MM.1S (cell line): ENCODE measurements at regions not wholly inside any gene's neighbourhood (a gene's known extent, or its start where the extent isn't known, plus 50 kb on each side); places are given as distances from the start of the nearest gene placed in this dataset.

ENCODE experiments used
- DNase-seq: peaks from one replicate; pipeline ENCODE4 v3.0.0-alpha.2; 2015
- H2AFZ ChIP-seq: fragments of 300-600 bp; sonication (generic); 2 replicates; pipeline ENCODE4 v1.6.0; 2016; ENCODE audit warnings: antibody characterized with exemption, low read length
- H3F3A ChIP-seq: fragments of 300-600 bp; sonication (generic); 2 replicates; pipeline ENCODE4 v1.6.1; 2016; ENCODE audit warnings: mild to moderate bottlenecking, antibody characterized with exemption, low read length, moderate library complexity, mixed read lengths; ENCODE audit not compliant: insufficient read depth
- H3K27ac ChIP-seq: fragments of 300-600 bp; sonication (generic); 2 replicates; pipeline ENCODE4 v1.5.1; 2016; ENCODE audit warnings: mild to moderate bottlenecking, low read length
- H3K27me3 ChIP-seq: fragments of 300-600 bp; sonication (generic); replicated peaks from 2 replicates; pipeline ENCODE4 v1.6.0; 2016; ENCODE audit warnings: low read length; ENCODE audit not compliant: insufficient read depth
- H3K36me3 ChIP-seq: fragments of 300-600 bp; sonication (generic); replicated peaks from 2 replicates; pipeline ENCODE4 v1.6.1; 2016; ENCODE audit warnings: mild to moderate bottlenecking, low read length, mixed read lengths; ENCODE audit not compliant: insufficient read depth
- H3K4me1 ChIP-seq: fragments of 300-600 bp; sonication (generic); 2 replicates; pipeline ENCODE4 v1.6.1; 2016; ENCODE audit warnings: low read length, mixed read lengths
- H3K4me2 ChIP-seq: fragments of 300-600 bp; sonication (generic); 2 replicates; pipeline ENCODE4 v1.6.0; 2016; ENCODE audit warnings: low read depth, low read length
- H3K4me3 ChIP-seq: fragments of 300-600 bp; sonication (generic); 2 replicates; pipeline ENCODE4 v1.5.1; 2016; ENCODE audit warnings: low read length, mixed read lengths
- H3K79me2 ChIP-seq: fragments of 300-600 bp; sonication (generic); 2 replicates; pipeline ENCODE4 v1.6.1; 2016; ENCODE audit warnings: mixed run types, low read length, mixed read lengths
- H3K9ac ChIP-seq: fragments of 300-600 bp; sonication (generic); 2 replicates; pipeline ENCODE4 v1.6.1; 2016; ENCODE audit warnings: low read length, mixed read lengths
- H3K9me2 ChIP-seq: fragments of 300-600 bp; sonication (generic); replicated peaks from 2 replicates; pipeline ENCODE4 v1.6.1; 2016; ENCODE audit warnings: mild to moderate bottlenecking, low read length, mixed read lengths; ENCODE audit not compliant: insufficient read depth
- H3K9me3 ChIP-seq: fragments of 300-600 bp; sonication (generic); replicated peaks from 2 replicates; pipeline ENCODE4 v1.6.1; 2016; ENCODE audit warnings: mild to moderate bottlenecking, low read length, mixed read lengths; ENCODE audit not compliant: insufficient read depth
- H4K20me1 ChIP-seq: fragments of 300-600 bp; sonication (generic); 2 replicates; pipeline ENCODE4 v1.6.1; 2016; ENCODE audit warnings: mild to moderate bottlenecking, low read length, moderate library complexity, mixed read lengths; ENCODE audit not compliant: insufficient read depth
- CTCF ChIP-seq: fragments of 300-600 bp; sonication (generic); IDR thresholded peaks from 2 replicates; pipeline ENCODE4 v1.5.1; 2016; ENCODE audit warnings: antibody characterized with exemption, low read length, mixed read lengths
- EZH2 ChIP-seq: fragments of 300-600 bp; sonication (generic); optimal IDR thresholded peaks from 2 replicates; pipeline ENCODE3; 2017; ENCODE audit warnings: low read depth, mild to moderate bottlenecking, antibody characterized with exemption, low read length, mixed read lengths
- EZH2phosphoT487 ChIP-seq: fragments of 300-600 bp; sonication (generic); IDR thresholded peaks from 2 replicates; pipeline ENCODE4 v1.6.1; 2018; ENCODE audit warnings: antibody characterized with exemption, low read length

GRCh38 chr3:94293793-94294195, 230.9 kb downstream of the NSUN3 start:
- Histone ChIP-seq H3K27me3 (no peaks in the 10 kb centered on the region), H3K27ac (no peak overlapping the region), H3K9me2 (no peaks in the 10 kb centered on the region), H3K4me3 (no peak overlapping the region), H3K9ac (no peak overlapping the region), H3K9me3 (no peaks in the 10 kb centered on the region), H3K4me1 (no peaks in the 10 kb centered on the region), H3K36me3 (no peaks in the 10 kb centered on the region), H4K20me1 (no peaks in the 10 kb centered on the region), H3K79me2 (no peaks in the 10 kb centered on the region), H3F3A (no peaks in the 10 kb centered on the region), H2AFZ (no peak overlapping the region), H3K4me2 (no peak overlapping the region)
- DNase-seq, result no peak
- TF ChIP-seq EZH2 (no peak), CTCF (no peak), EZH2phosphoT487 (no peak)

GRCh38 chr3:94294806-94295205, 231.9 kb downstream of the NSUN3 start:
- Histone ChIP-seq H2AFZ (no peak overlapping the region), H3K4me1 (no peaks in the 10 kb centered on the region), H3K4me2 (no peak overlapping the region), H3K4me3 (no peak overlapping the region), H3K9me3 (no peaks in the 10 kb centered on the region), H3K27ac (no peak overlapping the region), H3K9me2 (no peaks in the 10 kb centered on the region), H3K79me2 (no peaks in the 10 kb centered on the region), H3K36me3 (no peaks in the 10 kb centered on the region), H3K27me3 (no peaks in the 10 kb centered on the region), H3K9ac (no peak overlapping the region), H3F3A (no peaks in the 10 kb centered on the region), H4K20me1 (no peaks in the 10 kb centered on the region)
- TF ChIP-seq EZH2 (no peak), EZH2phosphoT487 (no peak), CTCF (no peak)
- DNase-seq, result no peak

GRCh38 chr3:94299716-94300115, 236.9 kb downstream of the NSUN3 start:
- Histone ChIP-seq H4K20me1 (no peaks in the 10 kb centered on the region), H3K27me3 (no peaks in the 10 kb centered on the region), H3K9me3 (no peaks in the 10 kb centered on the region), H2AFZ (no peak overlapping the region), H3K9ac (no peak overlapping the region), H3K4me2 (no peak overlapping the region), H3K36me3 (no peaks in the 10 kb centered on the region), H3K27ac (no peak overlapping the region), H3K9me2 (no peaks in the 10 kb centered on the region), H3F3A (no peaks in the 10 kb centered on the region), H3K79me2 (no peaks in the 10 kb centered on the region), H3K4me1 (no peaks in the 10 kb centered on the region), H3K4me3 (no peak overlapping the region)
- no peak for DNase-seq
- TF ChIP-seq EZH2, result no peak

- H3K4me1 ChIP-seq, result no peaks in the 10 kb centered on the region
- H3K27me3 ChIP-seq, result no peaks in the 10 kb centered on the region
- H3K27ac ChIP-seq, result no peak overlapping the region
- H3K79me2 ChIP-seq, result no peaks in the 10 kb centered on the region
- H3K9me3 ChIP-seq, result no peaks in the 10 kb centered on the region
- H3F3A ChIP-seq, result no peaks in the 10 kb centered on the region
- no peak overlapping the region for H3K9ac ChIP-seq
- H4K20me1 ChIP-seq, result no peaks in the 10 kb centered on the region
- no peak overlapping the region for H3K4me3 ChIP-seq
- no peaks in the 10 kb centered on the region for H3K36me3 ChIP-seq
- no peaks in the 10 kb centered on the region for H3K9me2 ChIP-seq
- DNase-seq, result no peak
- TF ChIP-seq CTCF, result no peak
- TF ChIP-seq EZH2, result no peak
- TF ChIP-seq EZH2phosphoT487, result no peak
- H3K4me2 ChIP-seq, result no peak overlapping the region
- no peak overlapping the region for H2AFZ ChIP-seq
Observed at GRCh38 chr3:94301366-94301765, 238.5 kb downstream of the NSUN3 start.
